Trophoblast cell (in vitro differentiated cells and primary cell): ENCODE measurements at regions not wholly inside any gene's neighbourhood (a gene's known extent, or its start where the extent isn't known, plus 50 kb on each side); places are given as distances from the start of the nearest gene placed in this dataset.

Experiments
- DNase-seq, 2 donors: peaks; one replicate each; pipeline ENCODE4 v3.0.0-alpha.2; 2016
- H2AFZ ChIP-seq: 2 replicates; pipeline ENCODE4 v1.6.1; 2013; ENCODE audit warnings: low read length, moderate library complexity, mild to moderate bottlenecking; ENCODE audit not compliant: insufficient read depth, poor library complexity
- H2AK5ac ChIP-seq: 2 replicates; pipeline ENCODE4 v1.6.1; 2013; ENCODE audit warnings: mild to moderate bottlenecking, low read length
- H2BK120ac ChIP-seq: 2 replicates; pipeline ENCODE4 v1.6.1; 2013; ENCODE audit warnings: low read length, mild to moderate bottlenecking, moderate library complexity; ENCODE audit not compliant: insufficient read depth, poor library complexity
- H2BK12ac ChIP-seq: 2 replicates; pipeline ENCODE4 v1.6.1; 2013; ENCODE audit warnings: mild to moderate bottlenecking, low read length, moderate library complexity
- H2BK5ac ChIP-seq: 2 replicates; pipeline ENCODE4 v1.6.1; 2013; ENCODE audit warnings: low read length, low read depth, moderate library complexity, mild to moderate bottlenecking; ENCODE audit not compliant: poor library complexity
- H3K14ac ChIP-seq: 2 replicates; pipeline ENCODE4 v1.6.1; 2013; ENCODE audit warnings: mild to moderate bottlenecking, low read length
- H3K18ac ChIP-seq: 2 replicates; pipeline ENCODE4 v1.6.1; 2013; ENCODE audit warnings: mild to moderate bottlenecking, low read length
- H3K23ac ChIP-seq: 2 replicates; pipeline ENCODE4 v1.6.1; 2013; ENCODE audit warnings: low read length
- H3K27ac ChIP-seq: 2 replicates; pipeline ENCODE4 v1.5.1; 2013; ENCODE audit warnings: low read depth, mild to moderate bottlenecking, inconsistent platforms, low read length, moderate library complexity
- H3K27me3 ChIP-seq: 2 replicates; pipeline ENCODE4 v1.6.1; 2013; ENCODE audit warnings: inconsistent platforms, mild to moderate bottlenecking, low read length, moderate library complexity; ENCODE audit not compliant: insufficient read depth
- H3K36me3 ChIP-seq, 2 experiments: 1 replicate in 1 of 2; 2 replicates in 1 of 2; pipeline ENCODE4 v1.6.1; 2013; ENCODE audit warnings: low read length in 2 of 2, mild to moderate bottlenecking in 2 of 2, moderate library complexity in 1 of 2; ENCODE audit not compliant: insufficient read depth in 2 of 2, control insufficient read depth in 1 of 2
- H3K4ac ChIP-seq: 2 replicates; pipeline ENCODE4 v1.6.1; 2013; ENCODE audit warnings: low read depth, mild to moderate bottlenecking, low read length, moderate library complexity
- H3K4me1 ChIP-seq, 2 experiments: 1 replicate in 1 of 2; 2 replicates in 1 of 2; pipeline ENCODE4 v1.6.1; 2013; ENCODE audit warnings: low read length in 2 of 2, mild to moderate bottlenecking in 2 of 2, moderate library complexity in 1 of 2; ENCODE audit not compliant: insufficient read depth in 2 of 2, control insufficient read depth in 1 of 2
- H3K4me2 ChIP-seq: 2 replicates; pipeline ENCODE4 v1.6.1; 2013; ENCODE audit warnings: inconsistent platforms, mild to moderate bottlenecking, low read length, moderate library complexity
- H3K4me3 ChIP-seq: 2 replicates; pipeline ENCODE4 v1.5.1; 2013; ENCODE audit warnings: mild to moderate bottlenecking, low read depth, low read length, inconsistent platforms
- H3K79me1 ChIP-seq: one replicate; pipeline ENCODE4 v1.6.1; 2013; ENCODE audit warnings: low read length
- H3K79me2 ChIP-seq: 2 replicates; pipeline ENCODE4 v1.6.1; 2013; ENCODE audit warnings: low read length, mild to moderate bottlenecking; ENCODE audit not compliant: control insufficient read depth, insufficient read depth, poor library complexity
- H3K9ac ChIP-seq: 2 replicates; pipeline ENCODE4 v1.6.1; 2013; ENCODE audit warnings: mild to moderate bottlenecking, low read length
- H3K9me3 ChIP-seq: 2 replicates; pipeline ENCODE4 v1.6.1; 2013; ENCODE audit warnings: low read depth, mild to moderate bottlenecking, control low read depth, inconsistent platforms, low read length; ENCODE audit not compliant: insufficient read depth
- H4K12ac ChIP-seq: 2 replicates; pipeline ENCODE4 v1.6.1; 2013; ENCODE audit warnings: low read depth, mild to moderate bottlenecking, low read length, moderate library complexity
- H4K8ac ChIP-seq: 2 replicates; pipeline ENCODE4 v1.6.1; 2013; ENCODE audit warnings: low read depth, mild to moderate bottlenecking, low read length, moderate library complexity
- H4K91ac ChIP-seq: one replicate; pipeline ENCODE4 v1.6.1; 2013; ENCODE audit warnings: low read depth, mild to moderate bottlenecking, low read length, moderate library complexity
- WGBS: extraction: QIAGEN DNeasy Blood & Tissue Kit; methylation state at CpG from one replicate; pipeline ENCODE4 v1.1.7; 2013; ENCODE audit warnings: missing lambda C conversion rate; ENCODE audit not compliant: insufficient read length, insufficient coverage; ENCODE audit errors: extremely low coverage; 5-methylcytosine and 5-hydroxymethylcytosine counted together

- Histone ChIP-seq H3K79me1 (no peaks in the 10 kb centered on the region), H3K4me3 (no peak overlapping the region), H4K8ac (no peak overlapping the region), H3K9ac (no peak overlapping the region), H2BK120ac (no peak overlapping the region), H2AFZ (no peak overlapping the region), H3K23ac (no peak overlapping the region), H4K12ac (no peak overlapping the region), H3K9me3 (no peaks in the 10 kb centered on the region), H3K36me3 (no peaks in the 10 kb centered on the region), H3K27ac (no peak overlapping the region), H2AK5ac (no peak overlapping the region), H2BK5ac (no peak overlapping the region), H3K4ac (no peak overlapping the region), H3K18ac (no peak overlapping the region), H3K14ac (no peak overlapping the region), H4K91ac (no peak overlapping the region), H2BK12ac (no peak overlapping the region), H3K27me3 (no peaks in the 10 kb centered on the region), H3K4me1 (no peaks in the 10 kb centered on the region), H3K4me2 (no peak overlapping the region), H3K79me2 (no peaks in the 10 kb centered on the region)
- no peak for DNase-seq
These were observed 753.8 kb downstream of the REEP3 start for GRCh38 chr10:64275001-64275400.

GRCh38 chr10:64275774-64276173 lies 754.6 kb downstream of the REEP3 start:
- DNase-seq = no peak

GRCh38 chr10:64277536-64277935 lies 756.3 kb downstream of the REEP3 start:
- no peak overlapping the region for H3K4me3 ChIP-seq
- H3K4ac ChIP-seq = no peak overlapping the region
- H3K36me3 ChIP-seq = no peaks in the 10 kb centered on the region
- no CpG with 5 or more reads among the region's 3 CpGs for WGBS
- H4K8ac ChIP-seq = no peak overlapping the region
- no peak overlapping the region for H3K4me2 ChIP-seq
- no peak overlapping the region for H3K23ac ChIP-seq
- no peaks in the 10 kb centered on the region for H3K4me1 ChIP-seq
- H2BK120ac ChIP-seq = no peak overlapping the region
- no peak overlapping the region for H3K14ac ChIP-seq
- H2BK5ac ChIP-seq = no peak overlapping the region
- H3K79me2 ChIP-seq = no peaks in the 10 kb centered on the region
- H3K79me1 ChIP-seq = no peaks in the 10 kb centered on the region
- H3K27me3 ChIP-seq = no peaks in the 10 kb centered on the region
- no peak overlapping the region for H3K18ac ChIP-seq
- H3K9ac ChIP-seq = no peak overlapping the region
- no peaks in the 10 kb centered on the region for H3K9me3 ChIP-seq
- DNase-seq = no peak
- no peak overlapping the region for H4K91ac ChIP-seq
- H3K27ac ChIP-seq = no peak overlapping the region
- no peak overlapping the region for H2AFZ ChIP-seq
- no peak overlapping the region for H2BK12ac ChIP-seq
- no peak overlapping the region for H2AK5ac ChIP-seq
- no peak overlapping the region for H4K12ac ChIP-seq

More at GRCh38 chr10:64275774-64276173, 754.6 kb downstream of the REEP3 start:
- no peaks in the 10 kb centered on the region for H3K4me1 ChIP-seq
- H3K27me3 ChIP-seq = no peaks in the 10 kb centered on the region
- no peak overlapping the region for H2AK5ac ChIP-seq
- H4K12ac ChIP-seq = no peak overlapping the region
- no peak overlapping the region for H2BK12ac ChIP-seq
- WGBS = no CpG with 5 or more reads among the region's 2 CpGs
- H2BK120ac ChIP-seq = no peak overlapping the region
- H3K4me3 ChIP-seq = no peak overlapping the region
- H3K14ac ChIP-seq = no peak overlapping the region
- H4K8ac ChIP-seq = no peak overlapping the region
- H3K36me3 ChIP-seq = no peaks in the 10 kb centered on the region
- no peak overlapping the region for H3K18ac ChIP-seq
- no peak overlapping the region for H3K4me2 ChIP-seq
- H3K9me3 ChIP-seq = no peaks in the 10 kb centered on the region
- no peak overlapping the region for H3K27ac ChIP-seq
- no peak overlapping the region for H4K91ac ChIP-seq
- H3K4ac ChIP-seq = no peak overlapping the region
- no peaks in the 10 kb centered on the region for H3K79me1 ChIP-seq
- no peaks in the 10 kb centered on the region for H3K79me2 ChIP-seq
- no peak overlapping the region for H2AFZ ChIP-seq
- no peak overlapping the region for H3K23ac ChIP-seq
- H2BK5ac ChIP-seq = no peak overlapping the region
- H3K9ac ChIP-seq = no peak overlapping the region

GRCh38 chr10:64283621-64284020 lies 762.4 kb downstream of the REEP3 start:
- Histone ChIP-seq H2AK5ac (no peak overlapping the region), H3K23ac (no peak overlapping the region), H3K14ac (no peak overlapping the region), H4K8ac (no peak overlapping the region), H4K12ac (no peak overlapping the region), H2BK120ac (no peak overlapping the region), H3K4me1 (no peaks in the 10 kb centered on the region), H3K4me3 (no peak overlapping the region), H3K18ac (no peak overlapping the region), H3K27ac (no peak overlapping the region), H3K9ac (no peak overlapping the region), H3K4me2 (no peak overlapping the region), H3K9me3 (no peaks in the 10 kb centered on the region), H2BK5ac (no peak overlapping the region), H3K4ac (no peak overlapping the region), H4K91ac (no peak overlapping the region), H2AFZ (no peak overlapping the region), H2BK12ac (no peak overlapping the region), H3K36me3 (no peaks in the 10 kb centered on the region), H3K79me1 (no peaks in the 10 kb centered on the region), H3K27me3 (no peaks in the 10 kb centered on the region), H3K79me2 (no peaks in the 10 kb centered on the region)
- DNase-seq = no peak
- no CpG with 5 or more reads among the region's 3 CpGs for WGBS
